NCI-H128 (cell line): ENCODE measurements at regions not wholly inside any gene's neighbourhood (a gene's known extent, or its start where the extent isn't known, plus 50 kb on each side); places are given as distances from the start of the nearest gene placed in this dataset.

Source experiments
- DNase-seq: peaks from one replicate; lab custom pipeline; 2025; ENCODE audit not compliant: unreplicated experiment; lab: John Stamatoyannopoulos, UW

- DNase-seq: no peak
These were observed 193.1 kb upstream of the KLF14 start for GRCh38 chr7:130927062-130927461.

GRCh38 chr7:130927564-130927963 is 193.6 kb upstream of the KLF14 start:
- no peak for DNase-seq

GRCh38 chr7:130929896-130930659 is 196.1 kb upstream of the KLF14 start:
- no peak for DNase-seq

GRCh38 chr7:130930681-130931080 is 196.7 kb upstream of the KLF14 start:
- no peak for DNase-seq

GRCh38 chr7:130931423-130931822 is 197.4 kb upstream of the KLF14 start:
- DNase-seq: no peak

- no peak for DNase-seq
These were observed 198.1 kb upstream of the KLF14 start for GRCh38 chr7:130932088-130932487.

GRCh38 chr7:130932667-130933432 is 198.8 kb upstream of the KLF14 start:
- DNase-seq: no peak

- DNase-seq: no peak
These were observed 199.9 kb upstream of the KLF14 start for GRCh38 chr7:130933919-130934318.

GRCh38 chr7:130935564-130936157 is 201.7 kb upstream of the KLF14 start:
- DNase-seq: no peak

- DNase-seq: no peak
These were observed 202.4 kb upstream of the KLF14 start for GRCh38 chr7:130936202-130936931.

GRCh38 chr7:130937016-130937415 is 203.0 kb upstream of the KLF14 start:
- no peak for DNase-seq

- DNase-seq: no peak
These were observed 203.8 kb upstream of the KLF14 start for GRCh38 chr7:130937830-130938229.

GRCh38 chr7:130938661-130939060 is 204.7 kb upstream of the KLF14 start:
- no peak for DNase-seq

- no peak for DNase-seq
These were observed 205.5 kb upstream of the KLF14 start for GRCh38 chr7:130939321-130940095.

GRCh38 chr7:130940326-130940725 is 206.3 kb upstream of the KLF14 start:
- no peak for DNase-seq

- no peak for DNase-seq
These were observed 206.9 kb upstream of the KLF14 start for GRCh38 chr7:130940907-130941306.

GRCh38 chr7:130941322-130942210 is 207.6 kb upstream of the KLF14 start:
- DNase-seq: no peak

GRCh38 chr7:130942211-130942964 is 208.4 kb upstream of the KLF14 start:
- DNase-seq: no peak

GRCh38 chr7:130943336-130943901 is 209.4 kb upstream of the KLF14 start:
- no peak for DNase-seq
